ENCODE measurements at regions not wholly inside any gene's neighbourhood (a gene's known extent, or its start where the extent isn't known, plus 50 kb on each side); places are given as distances from the start of the nearest gene placed in this dataset.

DNA sequence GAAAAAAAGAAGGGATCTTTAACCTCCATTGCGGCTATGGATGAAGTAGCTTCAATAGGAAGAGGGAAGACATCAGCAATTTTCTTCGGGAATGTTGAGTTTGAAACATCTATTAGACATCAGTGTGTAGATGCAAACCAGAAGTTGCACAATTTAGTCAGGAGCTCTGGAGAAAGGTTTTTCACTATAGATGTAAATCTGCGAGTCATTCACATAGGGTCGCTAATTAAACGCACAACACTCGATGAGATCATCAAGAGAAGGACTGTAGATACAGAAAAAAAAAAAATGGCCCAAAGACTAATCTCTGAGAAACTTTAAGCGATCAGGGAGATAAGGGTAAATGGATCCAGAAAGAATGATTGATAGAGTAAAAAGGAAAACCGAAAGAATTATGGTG, 61.7 kb upstream of the TES start:
- DNase-seq = no peak

DNA sequence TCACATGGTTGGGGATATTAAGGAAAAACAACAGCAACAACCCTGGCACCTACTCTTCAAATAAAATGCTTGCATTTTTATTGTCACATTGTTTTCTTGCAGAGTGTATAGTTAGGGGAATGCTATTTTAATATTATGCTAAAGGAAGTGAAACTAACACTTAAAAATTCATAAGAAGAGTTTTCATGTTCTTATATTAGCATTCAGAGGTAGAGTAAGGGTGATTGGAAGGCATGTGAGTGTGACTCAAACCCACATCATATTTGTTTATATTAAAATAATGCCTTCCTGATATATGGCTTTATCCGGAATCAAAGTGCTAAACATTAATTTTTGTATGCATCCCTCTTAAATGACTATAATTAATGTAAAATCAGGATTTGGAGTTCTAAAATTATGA, 59.8 kb upstream of the TES start:
- no peak for DNase-seq

DNA sequence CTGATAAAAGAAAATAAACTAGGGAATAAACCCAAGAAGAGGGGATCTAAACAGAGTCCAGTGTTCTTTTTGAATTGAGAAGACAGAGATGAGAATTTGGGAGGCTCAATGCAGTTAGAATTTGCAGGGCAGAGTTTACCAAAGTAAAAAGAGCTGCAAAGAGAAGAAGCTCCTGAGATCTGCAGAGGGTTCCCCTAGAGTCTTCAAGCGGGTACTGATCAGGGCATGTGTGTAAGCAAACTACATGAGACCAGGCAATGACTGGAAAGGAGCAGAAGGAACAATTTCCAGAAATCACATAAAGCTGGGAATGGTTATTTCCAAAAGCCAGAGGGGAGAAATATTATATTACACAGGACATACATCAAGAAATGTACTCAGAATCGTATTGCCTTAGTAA, 58.1 kb upstream of the TES start:
- no peak for DNase-seq

DNA sequence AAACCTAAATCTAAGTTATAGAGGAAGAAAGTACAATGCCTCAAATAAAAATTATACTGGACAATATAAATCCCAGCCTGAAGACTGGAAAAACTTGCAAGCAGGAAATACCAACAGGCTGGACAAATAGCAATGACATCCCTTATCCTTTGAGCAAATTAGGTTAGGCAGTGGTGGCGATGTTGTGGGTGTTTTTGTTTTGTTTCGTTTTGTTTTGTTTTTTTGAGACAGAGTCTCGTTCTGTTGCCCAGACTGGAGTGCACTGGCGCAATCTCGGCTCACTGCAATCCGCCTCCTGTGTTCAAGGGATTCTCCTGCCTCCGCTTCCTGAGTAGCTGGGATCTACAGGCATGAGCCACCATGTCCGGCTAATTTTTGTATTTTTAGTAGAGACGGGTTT, 57.3 kb upstream of the TES start:
- no peak for DNase-seq

- DNase-seq = no peak
Measured at GRCh38 chr7:116159711-116160110, 50.6 kb upstream of the TES start.

Measured in CD4-positive, alpha-beta T cell treated with Interleukin-17A for 4 hours (primary cell).